Lung (tissue), 11 donors: ENCODE measurements at regions not wholly inside any gene's neighbourhood (a gene's known extent, or its start where the extent isn't known, plus 50 kb on each side); places are given as distances from the start of the nearest gene placed in this dataset.
A peak's percentile ranks its signal among the peaks of the same experiment; 100 is the strongest.

Experiments
- ATAC-seq: fragments of 200-7000 bp; cut with Tn5 transposase; one replicate; pipeline ENCODE4 v1.9.1; 2020; ENCODE audit warnings: moderate number of reproducible peaks; ENCODE audit not compliant: insufficient read depth, low FRiP score
- DNase-seq, 3 donors: peaks; one replicate each; pipeline ENCODE4 v3.0.0-alpha.2; 2013 to 2017
- H3K27ac ChIP-seq, 2 donors: one replicate each; pipeline ENCODE4 v1.5.1; 2013; ENCODE audit warnings: mild to moderate bottlenecking in 2 of 2, moderate library complexity in 2 of 2, control low read depth in 1 of 2, inconsistent platforms in 1 of 2, low read depth in 1 of 2, low read length in 1 of 2
- H3K27me3 ChIP-seq, 3 donors: one replicate each; pipeline ENCODE4 v1.5.1; 2013; ENCODE audit warnings: low read length in 2 of 3; ENCODE audit not compliant: control insufficient read depth in 3 of 3, insufficient read depth in 3 of 3
- H3K36me3 ChIP-seq, 4 donors: one replicate each; pipeline ENCODE4 v1.5.1; 2013; ENCODE audit warnings: low read length in 4 of 4, mild to moderate bottlenecking in 1 of 4, moderate library complexity in 1 of 4; ENCODE audit not compliant: control insufficient read depth in 4 of 4, insufficient read depth in 4 of 4
- H3K4me1 ChIP-seq, 5 donors: one replicate each; pipeline ENCODE4 v1.5.1; 2013; ENCODE audit warnings: low read length in 5 of 5, mild to moderate bottlenecking in 2 of 5, moderate library complexity in 1 of 5; ENCODE audit not compliant: control insufficient read depth in 5 of 5, insufficient read depth in 5 of 5
- H3K4me3 ChIP-seq: one replicate; pipeline ENCODE4 v1.5.1; 2013; ENCODE audit warnings: mild to moderate bottlenecking, control low read depth, moderate library complexity
- H3K9ac ChIP-seq, 2 donors: one replicate each; pipeline ENCODE4 v1.5.1; 2013; ENCODE audit warnings: low read length in 2 of 2, control low read depth in 1 of 2; ENCODE audit not compliant: insufficient read depth in 1 of 2
- H3K9me3 ChIP-seq, 4 donors: one replicate each; pipeline ENCODE4 v1.5.1; 2013; ENCODE audit warnings: low read length in 3 of 4, mild to moderate bottlenecking in 1 of 4, moderate library complexity in 1 of 4; ENCODE audit not compliant: control insufficient read depth in 4 of 4, insufficient read depth in 3 of 4
- WGBS, 2 donors: extraction: QIAGEN DNeasy Blood & Tissue Kit; methylation state at CpG; one replicate each; pipeline ENCODE4 v1.1.7; 2013; 5-methylcytosine and 5-hydroxymethylcytosine counted together
- TF ChIP-seq, protein P1 (sequence below): IDR thresholded peaks from 2 replicates; pipeline ENCODE4 v1.5.1; 2012; ENCODE audit warnings: mild to moderate bottlenecking; ENCODE audit errors: control extremely low read depth, extremely low read depth
- donor health status: control.
- donor health status: control.
- donor health status: Bipolar disorder and iron deficiency.
- donor health status: healthy.
- donor health status: DM: yes; HTN: yes; CAD: no.

DNA sequence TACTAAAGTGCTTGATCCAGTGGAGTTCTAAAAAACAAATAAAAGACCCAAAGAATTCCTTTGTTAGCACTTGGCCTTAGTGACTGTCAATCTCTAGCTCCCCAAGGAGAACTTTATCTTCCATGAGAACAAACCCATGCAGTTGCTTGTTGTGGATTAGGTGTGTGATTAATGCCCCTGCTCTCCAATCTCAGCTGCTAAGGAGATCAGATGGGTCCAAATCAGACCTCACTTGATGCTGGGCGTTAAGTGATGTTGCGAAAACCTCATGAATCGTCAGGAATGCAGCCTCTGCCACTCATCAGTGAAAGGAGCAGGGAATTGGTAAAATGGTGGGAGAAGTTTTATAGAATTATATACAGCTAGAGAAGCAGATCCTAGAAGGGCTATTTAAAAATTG is 133.7 kb downstream of the DMAC1 start:
- Histone ChIP-seq H3K27ac (no peak overlapping the region), H3K9me3 (no peaks in the 10 kb centered on the region), H3K27me3 (peaks cover 0 to 2% (median 0%) of the 10 kb centered on the region in 3 donors), H3K4me1 (no peaks in the 10 kb centered on the region), H3K36me3 (no peaks in the 10 kb centered on the region), H3K9ac (no peak overlapping the region), H3K4me3 (no peak overlapping the region)
- WGBS, 2 donors = 75 to 82% methylated on average over 3 of the region's 3 CpGs
- DNase-seq (peak in 1 of 3 donors; percentile 7), ATAC-seq (no peak)
- TF ChIP-seq, protein P1, sequence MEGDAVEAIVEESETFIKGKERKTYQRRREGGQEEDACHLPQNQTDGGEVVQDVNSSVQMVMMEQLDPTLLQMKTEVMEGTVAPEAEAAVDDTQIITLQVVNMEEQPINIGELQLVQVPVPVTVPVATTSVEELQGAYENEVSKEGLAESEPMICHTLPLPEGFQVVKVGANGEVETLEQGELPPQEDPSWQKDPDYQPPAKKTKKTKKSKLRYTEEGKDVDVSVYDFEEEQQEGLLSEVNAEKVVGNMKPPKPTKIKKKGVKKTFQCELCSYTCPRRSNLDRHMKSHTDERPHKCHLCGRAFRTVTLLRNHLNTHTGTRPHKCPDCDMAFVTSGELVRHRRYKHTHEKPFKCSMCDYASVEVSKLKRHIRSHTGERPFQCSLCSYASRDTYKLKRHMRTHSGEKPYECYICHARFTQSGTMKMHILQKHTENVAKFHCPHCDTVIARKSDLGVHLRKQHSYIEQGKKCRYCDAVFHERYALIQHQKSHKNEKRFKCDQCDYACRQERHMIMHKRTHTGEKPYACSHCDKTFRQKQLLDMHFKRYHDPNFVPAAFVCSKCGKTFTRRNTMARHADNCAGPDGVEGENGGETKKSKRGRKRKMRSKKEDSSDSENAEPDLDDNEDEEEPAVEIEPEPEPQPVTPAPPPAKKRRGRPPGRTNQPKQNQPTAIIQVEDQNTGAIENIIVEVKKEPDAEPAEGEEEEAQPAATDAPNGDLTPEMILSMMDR = no peak

DNA sequence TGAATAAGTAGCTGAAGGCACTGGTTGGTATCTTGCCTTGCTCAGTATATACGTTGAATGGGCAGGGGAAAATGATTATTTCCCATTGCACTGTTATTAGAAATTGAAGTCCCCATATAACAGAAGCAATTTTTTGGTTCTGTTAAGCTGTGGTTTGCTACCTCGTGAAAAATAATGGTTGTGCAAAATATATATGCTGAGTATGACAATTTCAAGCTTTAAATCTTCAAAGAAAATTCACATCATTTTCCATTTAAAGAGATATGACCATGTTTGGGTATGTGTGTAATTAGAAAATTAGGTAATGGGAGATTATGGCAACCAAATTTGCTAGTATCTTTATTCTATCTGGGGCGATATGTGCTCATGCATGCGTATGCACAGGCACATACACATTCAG is 139.8 kb downstream of the DMAC1 start:
- H3K9me3 ChIP-seq = no peaks in the 10 kb centered on the region
- ATAC-seq (no peak), DNase-seq (no peak)
- H3K27me3 ChIP-seq = no peaks in the 10 kb centered on the region
- no peaks in the 10 kb centered on the region for H3K36me3 ChIP-seq
- no peak overlapping the region for H3K4me3 ChIP-seq
- H3K4me1 ChIP-seq = peaks cover 0 to 2% (median 0%) of the 10 kb centered on the region in 5 donors
- WGBS, 2 donors = 89 to 90% methylated on average over 4 of the region's 4 CpGs
- no peak overlapping the region for H3K9ac ChIP-seq
- H3K27ac ChIP-seq = no peak overlapping the region
- TF ChIP-seq, protein P1 = no peak

DNA sequence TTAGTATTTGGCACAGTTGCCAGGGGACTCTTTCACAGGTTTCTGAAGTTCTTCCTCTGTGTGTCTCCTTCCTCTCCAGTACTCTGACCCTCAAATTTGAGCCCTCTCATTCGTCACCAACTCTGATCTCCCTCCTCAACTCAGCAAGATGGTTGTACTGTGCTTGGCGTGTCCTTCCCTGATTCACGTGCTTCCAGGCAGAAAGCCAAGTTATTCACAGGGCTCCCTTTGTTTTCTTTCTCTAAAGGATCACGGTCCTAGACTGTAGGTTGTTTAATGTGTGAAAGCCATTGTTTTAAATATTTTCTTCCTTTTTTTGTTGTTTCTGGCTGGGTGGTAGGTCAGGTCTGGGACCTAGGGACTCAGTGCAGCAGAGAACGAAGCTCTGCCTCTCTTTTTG is 142.9 kb downstream of the DMAC1 start:
- peak in 2 of 3 donors; percentile 41 to 57 for DNase-seq

More for the DNA sequence above, 142.9 kb downstream of the DMAC1 start:
- 41 to 71% methylated on average over 5 of the region's 5 CpGs for WGBS, 2 donors
- Histone ChIP-seq H3K36me3 (no peaks in the 10 kb centered on the region), H3K4me3 (no peak overlapping the region), H3K27me3 (no peaks in the 10 kb centered on the region), H3K27ac (no peak overlapping the region), H3K4me1 (peaks cover 0 to 8% (median 2%) of the 10 kb centered on the region in 5 donors), H3K9me3 (no peaks in the 10 kb centered on the region), H3K9ac (no peak overlapping the region)
- ATAC-seq = peak; percentile 5
- TF ChIP-seq, protein P1 = no peak
